HepG2 (cell line): ENCODE measurements at regions not wholly inside any gene's neighbourhood (a gene's known extent, or its start where the extent isn't known, plus 50 kb on each side); places are given as distances from the start of the nearest gene placed in this dataset.

ENCODE experiments used
- ATAC-seq: fragments of 200-7000 bp; cut with Tn5 transposase; 3 replicates; pipeline ENCODE4 v1.9.1; 2020; ENCODE audit warnings: mild to moderate bottlenecking, moderate library complexity
- BruUV-seq: library from RNA; stranded (reverse); fragments of 400-500 nt; replicated peaks from 2 replicates; lab custom pipeline; 2021; lab: Mats Ljungman, UMichigan
- CTCF ChIA-PET: fragments of 300-600 bp; formaldehyde crosslinking; extraction: SDS; loops from one replicate; lab custom pipeline; 2021; ENCODE audit warnings: low total read pairs, inconsistent platforms, low intra/inter-chr PET ratio; lab: Yijun Ruan, JAX
- POLR2A ChIA-PET: fragments of 350-600 bp; sonication (Branson Sonifier 250); formaldehyde crosslinking; loops from one replicate; lab custom pipeline; 2020; ENCODE audit warnings: antibody characterized with exemption, inconsistent platforms; lab: Yijun Ruan, JAX
- DNase-seq: peaks from one replicate; pipeline ENCODE4 v3.0.0-alpha.2; 2015; ENCODE audit warnings: low spot score
- FAIRE-seq: peaks from 3 replicates; lab custom pipeline; 2011; peaks lifted over from hg19 to GRCh38; lab: Jason Lieb, UNC
- H2AFZ ChIP-seq: one replicate; pipeline ENCODE4 v1.6.1; 2011; ENCODE audit warnings: low read length, inconsistent platforms
- H3K27ac ChIP-seq: fragments of 300-600 bp; 3 replicates; pipeline ENCODE4 v1.8.0; 2011; ENCODE audit warnings: mixed run types, mild to moderate bottlenecking, mixed read lengths, low read length, inconsistent platforms; ENCODE audit not compliant: insufficient read depth; ENCODE audit errors: extremely low read length
- H3K27me3 ChIP-seq, 2 experiments: fragments of 200-600 bp in 1 of 2; 2 replicates in 1 of 2; 3 replicates in 1 of 2; pipeline versions ENCODE4 v1.6.0 to v1.8.0; 2011; ENCODE audit warnings: low read length in 2 of 2, mild to moderate bottlenecking in 2 of 2, moderate library complexity in 2 of 2, inconsistent platforms in 1 of 2; ENCODE audit not compliant: insufficient read depth in 2 of 2, control insufficient read depth in 1 of 2
- H3K36me3 ChIP-seq, 2 experiments: fragments of 200-600 bp in 1 of 2; replicated peaks in 1 of 2; 2 replicates in 1 of 2; 3 replicates in 1 of 2; pipeline versions ENCODE4 v1.5.1 to v1.8.0; 2011; ENCODE audit warnings: low read length in 2 of 2, inconsistent platforms in 1 of 2; ENCODE audit not compliant: insufficient read depth in 2 of 2, control insufficient read depth in 1 of 2
- H3K4me1 ChIP-seq: 2 replicates; pipeline ENCODE4 v1.5.1; 2012; ENCODE audit warnings: low read length, inconsistent platforms; ENCODE audit not compliant: insufficient read depth
- H3K4me2 ChIP-seq: 2 replicates; pipeline ENCODE4 v1.6.0; 2011; ENCODE audit warnings: low read depth, low read length, inconsistent platforms
- H3K4me3 ChIP-seq, 3 experiments: fragments of 200-600 bp in 1 of 3; sonication (generic), shearing (Covaris generic) in 1 of 3; replicated peaks in 1 of 3; 2 replicates each; pipeline ENCODE4 v1.5.1; 2011 to 2016; ENCODE audit warnings: low read length in 3 of 3, inconsistent platforms in 2 of 3, low read depth in 2 of 3, mild to moderate bottlenecking in 2 of 3, control low read depth in 1 of 3, mixed read lengths in 1 of 3; ENCODE audit not compliant: insufficient read depth in 1 of 3
- H3K79me2 ChIP-seq: one replicate; pipeline ENCODE4 v1.6.1; 2011; ENCODE audit warnings: low read length, inconsistent platforms; ENCODE audit not compliant: insufficient read depth
- H3K9ac ChIP-seq: 2 replicates; pipeline ENCODE4 v1.6.0; 2011; ENCODE audit warnings: mild to moderate bottlenecking, low read depth, low read length, inconsistent platforms; ENCODE audit not compliant: insufficient read depth
- H3K9me3 ChIP-seq: 2 replicates; pipeline ENCODE4 v1.5.1; 2012; ENCODE audit warnings: mild to moderate bottlenecking, low read length
- H4K20me1 ChIP-seq: 2 replicates; pipeline ENCODE4 v1.6.0; 2011; ENCODE audit warnings: inconsistent platforms, mild to moderate bottlenecking, low read length, moderate library complexity; ENCODE audit not compliant: insufficient read depth
- DRAP1 ChIP-seq: IDR thresholded peaks from 2 replicates; pipeline ENCODE4 v1.6.1; 2016; ENCODE audit warnings: missing genetic modification reagents, missing compliant biosample characterization
- EP300 ChIP-seq, 3 experiments: sonication (generic) in 1 of 3; formaldehyde crosslinking in 1 of 3; IDR thresholded peaks; 2 replicates each; pipeline versions ENCODE4 v1.5.1 to v1.6.1; 2011 to 2020; ENCODE audit warnings: low read depth in 2 of 3, low read length in 2 of 3, borderline replicate concordance in 1 of 3, improper control_type of control experiment in 1 of 3, mild to moderate bottlenecking in 1 of 3, missing genetic modification reagents in 1 of 3, moderate library complexity in 1 of 3
- FOXM1 ChIP-seq: sonication (generic); formaldehyde crosslinking; IDR thresholded peaks from 2 replicates; pipeline ENCODE4 v1.5.0; 2020; ENCODE audit warnings: missing genetic modification reagents
- GRHL1 ChIP-seq: sonication (generic); formaldehyde crosslinking; conservative IDR thresholded peaks from 2 replicates; pipeline ENCODE4 v1.8.0; 2022; ENCODE audit warnings: missing genetic modification reagents
- KLF12 ChIP-seq: sonication (generic); formaldehyde crosslinking; IDR thresholded peaks from 2 replicates; pipeline ENCODE4 v1.4.0; 2020; ENCODE audit warnings: missing genetic modification reagents, borderline replicate concordance
- MYC ChIP-seq: sonication (generic); formaldehyde crosslinking; IDR thresholded peaks from 2 replicates; pipeline ENCODE4 v1.9.0; 2021; ENCODE audit warnings: missing genetic modification reagents, borderline replicate concordance
- NFE2L2 ChIP-seq: fragments of 150-350 bp; IDR thresholded peaks from 2 replicates; pipeline ENCODE4 v1.6.1; 2014; ENCODE audit warnings: low read length
- PLSCR1 ChIP-seq: sonication (generic); formaldehyde crosslinking; IDR thresholded peaks from 2 replicates; pipeline ENCODE4 v1.5.0; 2020; ENCODE audit warnings: missing genetic modification reagents, mild to moderate bottlenecking, borderline replicate concordance
- POLR2G ChIP-seq: fragments of 200-400 bp; formaldehyde crosslinking; IDR thresholded peaks from 2 replicates; pipeline ENCODE4 v1.6.1; 2018; ENCODE audit warnings: mild to moderate bottlenecking, low read depth, low read length, moderate library complexity
- PRPF4 ChIP-seq: fragments of 200-400 bp; formaldehyde crosslinking; IDR thresholded peaks from 2 replicates; pipeline ENCODE4 v1.6.1; 2016; ENCODE audit warnings: low read length, low read depth; ENCODE audit not compliant: poor library complexity, severe bottlenecking
- RBFOX2 ChIP-seq: fragments of 200-400 bp; formaldehyde crosslinking; IDR thresholded peaks from 2 replicates; pipeline ENCODE4 v1.6.1; 2017; ENCODE audit warnings: low read depth, mild to moderate bottlenecking, low read length
- SRY ChIP-seq: sonication (generic); formaldehyde crosslinking; IDR thresholded peaks from 2 replicates; pipeline ENCODE4 v1.8.0; 2022; ENCODE audit warnings: mild to moderate bottlenecking, missing genetic modification reagents
- TCF7 ChIP-seq: sonication (generic); IDR thresholded peaks from 2 replicates; pipeline ENCODE4 v1.6.1; 2016; ENCODE audit warnings: antibody characterized with exemption, low read depth
- ZBTB42 ChIP-seq: sonication (generic); formaldehyde crosslinking; IDR thresholded peaks from 2 replicates; pipeline ENCODE4 v1.5.0; 2020; ENCODE audit warnings: mild to moderate bottlenecking, missing genetic modification reagents
- ZEB1 ChIP-seq: IDR thresholded peaks from 2 replicates; pipeline ENCODE4 v1.6.1; 2012; ENCODE audit warnings: mild to moderate bottlenecking, low read depth, inconsistent platforms; ENCODE audit not compliant: insufficient replicate concordance
- ZFP36L1 ChIP-seq: sonication (generic); formaldehyde crosslinking; IDR thresholded peaks from 2 replicates; pipeline ENCODE4 v1.8.0; 2022; ENCODE audit warnings: mild to moderate bottlenecking, missing genetic modification reagents, moderate library complexity
- ZNF367 ChIP-seq: sonication (generic); formaldehyde crosslinking; IDR thresholded peaks from 2 replicates; pipeline ENCODE4 v1.4.0; 2020; ENCODE audit warnings: missing genetic modification reagents, borderline replicate concordance
- ZNF615 ChIP-seq: sonication (generic); formaldehyde crosslinking; IDR thresholded peaks from 2 replicates; pipeline ENCODE4 v1.5.0; 2020; ENCODE audit warnings: mild to moderate bottlenecking, missing genetic modification reagents, borderline replicate concordance
- ZNF879 ChIP-seq: sonication (generic); formaldehyde crosslinking; IDR thresholded peaks from 2 replicates; pipeline ENCODE4 v1.8.1; 2023; ENCODE audit warnings: missing genetic modification reagents
- WGBS: methylation state at CpG from one replicate; pipeline ENCODE4 v1.1.6; 2017; ENCODE audit warnings: low lambda C conversion rate; 5-methylcytosine and 5-hydroxymethylcytosine counted together
- in situ Hi-C: cut with HindIII; loops from 2 replicates; pipeline ENCODE4 v1.10.0; 2017; ENCODE audit warnings: low pct_unique_long_range_greater_than_20kb; ENCODE audit not compliant: extremely low pct_ligation_motif_present
- intact Hi-C: fragments of 100-400 bp; cut with micrococcal nuclease; formaldehyde crosslinking; loops from one replicate; pipeline ENCODE4 v1.10.0; 2022; ENCODE audit not compliant: unreplicated experiment

GRCh38 chr16:49213594-49213993, 68.0 kb downstream of the CBLN1 start (continued):
- TF ChIP-seq EP300 (IDR thresholded peaks at IDR 0.05; ENCODE audit: low read depth in 2 of 2, low read length in 2 of 2) (no peak), EP300 (CRISPR knock-in tag; IDR thresholded peaks at IDR 0.05; ENCODE audit: borderline replicate concordance) (no peak), NFE2L2 (no peak), FOXM1 (CRISPR knock-in tag) (no peak), ZFP36L1 (CRISPR knock-in tag) (no peak), ZNF367 (CRISPR knock-in tag) (no peak), PRPF4 (no peak), PLSCR1 (CRISPR knock-in tag) (no peak), KLF12 (CRISPR knock-in tag) (no peak), SRY (CRISPR knock-in tag) (no peak), RBFOX2 (no peak)

- no peaks in the 10 kb centered on the region for H3K36me3 ChIP-seq
- H2AFZ ChIP-seq = no peak overlapping the region
- no peaks in the 10 kb centered on the region for H3K4me1 ChIP-seq
- H3K4me2 ChIP-seq = no peak overlapping the region
- BruUV-seq = no TSS peak
- H4K20me1 ChIP-seq = no peaks in the 10 kb centered on the region
- 0 out of 5 replicates have a peak, but pooled peaks cover 0 to 2% of the 10 kb centered on the region in 2 experiments for H3K27me3 ChIP-seq
- H3K9me3 ChIP-seq = no peaks in the 10 kb centered on the region
- H3K27ac ChIP-seq = no peak overlapping the region
- WGBS = 22% methylated on average over 4 of the region's 4 CpGs
- intact Hi-C loops = no loop called here
- in situ Hi-C loops = no loop called here
- ATAC-seq = no peak
- DNase-seq = no peak
- no peak overlapping the region for H3K4me3 ChIP-seq
- POLR2A ChIA-PET = no interaction called here
- CTCF ChIA-PET = no interaction called here
- no peak for FAIRE-seq
- no peaks in the 10 kb centered on the region for H3K79me2 ChIP-seq
- no peak overlapping the region for H3K9ac ChIP-seq
- no peak for TF ChIP-seq DRAP1 (CRISPR knock-in tag)
- TF ChIP-seq ZNF879 (CRISPR knock-in tag) = no peak
- no peak for TF ChIP-seq ZBTB42 (CRISPR knock-in tag)
- TF ChIP-seq POLR2G = no peak
- TF ChIP-seq TCF7 = no peak
- TF ChIP-seq MYC (CRISPR knock-in tag) = no peak
- no peak for TF ChIP-seq GRHL1 (CRISPR knock-in tag)
- TF ChIP-seq ZNF615 (CRISPR knock-in tag) = no peak
- no peak for TF ChIP-seq ZEB1
These were observed 77.4 kb downstream of the CBLN1 start for GRCh38 chr16:49204191-49204590.
